ENCODE measurements at regions not wholly inside any gene's neighbourhood (a gene's known extent, or its start where the extent isn't known, plus 50 kb on each side); places are given as distances from the start of the nearest gene placed in this dataset.

GRCh38 chr1:240031414-240031813 is 60.3 kb upstream of the FMN2 start:
- TF ChIP-seq CTCF (conservative IDR thresholded peaks at IDR 0.05): no peak
- TF ChIP-seq EZH2 (IDR thresholded peaks at IDR 0.05; ENCODE audit: low read depth): no peak

Measured in PC-9 (cell line).